ENCODE measurements at regions not wholly inside any gene's neighbourhood (a gene's known extent, or its start where the extent isn't known, plus 50 kb on each side); places are given as distances from the start of the nearest gene placed in this dataset.
"Not testable (repeated sequence)": the region's sequence is repeated elsewhere in the genome, so short reads cannot be mapped to it uniquely, and the experiment has no call there.

DNA sequence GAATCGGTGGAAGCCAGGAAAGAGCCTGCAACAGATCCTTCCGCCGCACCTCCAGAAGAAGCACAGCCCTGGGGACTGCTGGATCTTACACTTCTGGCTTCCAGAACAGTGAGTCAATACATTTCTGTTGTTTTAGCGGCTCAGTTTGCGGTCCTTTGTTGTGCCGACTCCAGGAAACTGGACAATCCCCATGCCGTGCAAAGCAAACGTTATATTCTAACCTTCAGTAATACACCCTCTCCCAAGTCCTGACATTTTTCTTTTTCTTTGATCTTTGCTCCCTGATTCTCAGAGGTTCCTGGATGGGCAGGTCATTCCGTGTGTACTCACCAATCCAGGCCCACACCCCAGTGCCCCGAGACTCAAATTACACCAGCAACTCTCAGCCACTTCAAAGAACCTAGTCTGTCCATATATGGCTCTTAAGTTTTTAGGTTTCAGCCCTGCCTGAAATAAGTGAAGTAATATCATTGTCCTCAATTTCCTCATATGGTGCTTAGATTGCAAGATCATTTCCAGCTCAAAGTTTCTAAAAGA is 387.1 kb upstream of the SGCG start:
- Mint-ChIP-seq H3K27me3 (no peaks in the 10 kb centered on the region), H3K4me1 (no peaks in the 10 kb centered on the region), H3K9me3 (no peaks in the 10 kb centered on the region), H3K27ac (no peak overlapping the region), H3K36me3 (no peaks in the 10 kb centered on the region), H3K4me3 (no peak overlapping the region)
- no peak for ATAC-seq

DNA sequence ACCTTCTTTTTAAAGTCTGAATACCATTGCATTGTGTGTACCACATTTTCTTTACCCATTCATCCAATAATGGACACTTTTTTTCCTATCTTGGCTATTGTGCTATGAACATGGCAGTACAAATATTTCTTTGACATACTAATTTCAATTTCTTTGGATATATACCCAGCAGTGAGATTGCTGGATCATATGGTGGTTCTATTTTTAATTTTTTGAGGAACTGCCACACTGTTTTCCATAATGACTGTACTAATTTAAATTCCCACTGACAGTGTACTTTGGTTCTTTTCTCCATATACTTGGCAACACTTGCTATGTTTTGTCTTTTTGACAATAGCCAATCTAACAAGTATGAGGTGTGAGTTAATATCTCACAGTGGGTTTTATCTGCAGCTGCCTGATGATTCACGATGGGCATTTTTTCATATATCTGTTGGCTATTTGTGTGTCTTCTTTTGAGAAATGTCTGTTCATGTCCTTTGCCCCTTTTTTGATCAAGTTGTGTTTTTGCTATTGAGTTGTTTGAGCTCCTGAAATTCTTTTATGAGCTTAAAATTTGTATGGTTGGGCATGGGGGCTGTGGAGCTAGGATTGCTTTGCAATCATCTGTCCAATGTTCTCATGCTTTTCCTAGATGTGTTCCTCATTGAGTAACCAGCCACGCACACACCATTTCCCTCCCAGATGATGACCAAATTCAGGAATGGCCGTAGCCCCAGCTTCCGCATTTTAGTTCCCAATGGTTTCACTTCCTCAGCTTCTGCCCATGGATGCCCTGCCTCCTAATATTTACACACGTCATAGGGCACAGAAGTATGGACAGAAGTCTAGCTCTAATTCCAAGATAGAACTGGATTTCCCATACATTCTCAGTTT is 380.0 kb upstream of the SGCG start:
- ATAC-seq, result no peak
- H3K4me3 Mint-ChIP-seq, result no peak overlapping the region
- H3K36me3 Mint-ChIP-seq, result no peaks in the 10 kb centered on the region
- no peak overlapping the region for H3K27ac Mint-ChIP-seq
- H3K27me3 Mint-ChIP-seq, result no peaks in the 10 kb centered on the region
- H3K4me1 Mint-ChIP-seq, result no peaks in the 10 kb centered on the region
- H3K9me3 Mint-ChIP-seq, result no peaks in the 10 kb centered on the region

DNA sequence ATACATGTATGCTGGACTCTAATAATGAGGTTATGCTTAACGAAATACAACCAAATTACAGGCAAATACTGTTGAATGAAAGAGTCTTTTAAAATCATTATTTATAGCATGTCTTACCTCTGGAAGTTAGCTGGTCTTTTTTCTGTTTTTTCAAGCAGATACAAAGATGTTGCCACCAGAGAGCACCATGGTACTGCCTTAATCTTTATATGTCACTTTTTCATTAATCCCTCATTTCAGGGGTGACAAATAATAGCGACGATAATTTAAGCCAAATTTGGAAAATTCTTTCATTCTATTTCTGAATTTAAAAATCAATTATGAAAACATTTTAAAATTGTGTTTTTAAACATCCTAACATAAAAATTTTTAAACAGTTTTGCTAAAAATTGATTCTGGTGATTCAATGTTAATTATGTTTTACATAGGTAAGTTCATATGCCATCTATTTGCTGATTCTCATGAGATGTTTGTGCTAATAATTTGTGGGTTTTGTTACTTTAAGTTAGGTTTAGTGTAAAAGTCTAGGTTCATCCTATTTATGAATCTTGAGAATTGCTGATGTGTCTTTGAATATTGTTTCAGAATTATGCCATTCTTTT is 379.3 kb upstream of the SGCG start:
- H3K9me3 Mint-ChIP-seq, result no peaks in the 10 kb centered on the region
- no peak overlapping the region for H3K4me3 Mint-ChIP-seq
- ATAC-seq, result no peak
- H3K27me3 Mint-ChIP-seq, result no peaks in the 10 kb centered on the region
- no peaks in the 10 kb centered on the region for H3K4me1 Mint-ChIP-seq
- no peaks in the 10 kb centered on the region for H3K36me3 Mint-ChIP-seq
- no peak overlapping the region for H3K27ac Mint-ChIP-seq

DNA sequence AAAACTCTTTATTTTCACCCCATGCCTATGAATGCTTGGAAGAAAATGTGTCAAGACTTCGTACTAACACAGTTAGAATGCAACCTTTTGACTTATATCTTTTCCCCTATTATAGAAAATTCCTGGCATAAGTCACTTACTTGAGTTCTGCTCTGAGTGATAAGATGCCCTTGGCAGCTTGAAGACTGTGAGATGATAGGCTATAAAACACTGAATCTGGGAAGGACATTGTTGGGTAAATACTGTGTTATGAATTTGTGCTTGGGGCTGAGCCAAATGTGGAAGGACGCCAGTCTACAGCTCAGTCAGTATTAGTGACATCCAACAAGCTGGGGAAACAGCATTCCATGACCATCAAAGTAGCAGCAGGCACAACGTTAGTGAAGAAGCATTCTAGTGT is 368.0 kb upstream of the SGCG start:
- ATAC-seq, result no peak
- Mint-ChIP-seq H3K9me3 (peaks cover 5% of the 10 kb centered on the region), H3K4me1 (no peaks in the 10 kb centered on the region), H3K36me3 (no peaks in the 10 kb centered on the region), H3K27me3 (no peaks in the 10 kb centered on the region), H3K27ac (no peak overlapping the region), H3K4me3 (no peak overlapping the region)

DNA sequence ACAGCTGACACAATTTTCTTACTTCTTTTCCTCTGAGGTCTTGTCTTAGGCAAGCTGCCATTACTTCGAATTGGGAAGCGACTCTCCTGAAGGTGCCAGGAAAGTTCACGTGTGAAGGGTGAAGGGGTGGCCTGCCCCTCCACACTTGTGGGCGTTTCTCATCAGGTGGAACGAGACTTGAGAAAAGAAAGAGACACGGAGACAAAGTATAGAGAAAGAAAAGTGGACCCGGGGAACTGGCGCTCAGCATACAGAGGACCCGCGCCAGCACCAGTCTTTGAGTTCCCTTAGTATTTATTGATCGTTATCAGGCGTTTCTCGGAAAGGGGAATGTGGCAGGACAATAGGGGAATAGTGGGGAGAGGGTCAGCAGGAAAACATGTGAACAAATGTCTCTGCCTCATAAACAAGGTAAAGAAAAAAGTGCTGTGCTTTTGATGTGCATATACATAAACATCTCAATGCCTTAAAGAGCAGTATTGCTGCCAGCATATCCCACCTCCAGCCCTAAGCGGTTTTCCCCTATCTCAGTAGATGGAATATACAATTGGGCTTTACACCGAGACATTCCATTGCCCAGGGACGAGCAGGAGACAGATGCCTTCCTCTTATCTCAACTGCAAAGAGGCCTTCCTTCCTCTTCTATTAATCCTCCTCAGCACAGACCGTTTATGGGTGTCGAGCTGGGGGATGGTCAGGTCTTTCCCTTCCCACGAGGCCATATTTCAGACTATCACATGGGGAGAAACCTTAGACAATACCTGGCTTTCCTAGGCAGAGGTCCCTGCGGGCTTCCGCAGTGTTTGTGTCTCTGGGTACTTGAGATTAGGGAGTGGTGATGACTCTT is 367.0 kb upstream of the SGCG start:
- H3K27me3 Mint-ChIP-seq, H3K27ac Mint-ChIP-seq, H3K4me3 Mint-ChIP-seq, H3K36me3 Mint-ChIP-seq, H3K4me1 Mint-ChIP-seq, H3K9me3 Mint-ChIP-seq, ATAC-seq: not testable (repeated sequence)

DNA sequence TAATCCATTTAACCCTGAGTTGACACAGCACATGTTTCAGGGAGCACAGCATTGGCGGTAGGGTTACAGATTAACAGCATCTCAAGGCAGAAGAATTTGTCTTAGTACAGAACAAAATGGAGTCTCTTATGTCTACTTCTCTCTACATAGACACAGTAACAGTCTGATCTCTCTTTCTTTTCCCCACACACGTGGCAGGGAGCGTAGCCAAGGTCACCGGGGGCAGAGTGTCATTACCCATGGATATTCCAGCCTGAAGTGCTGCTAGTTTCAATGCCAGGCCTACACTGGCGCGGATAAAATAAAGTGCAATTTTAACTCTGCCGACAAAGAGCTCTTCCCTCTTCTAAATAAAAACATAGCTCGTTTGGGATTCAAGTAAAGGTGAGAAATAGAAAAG is 366.3 kb upstream of the SGCG start:
- H3K4me1 Mint-ChIP-seq, H3K27me3 Mint-ChIP-seq, H3K4me3 Mint-ChIP-seq, H3K27ac Mint-ChIP-seq, H3K36me3 Mint-ChIP-seq, ATAC-seq, H3K9me3 Mint-ChIP-seq: not testable (repeated sequence)

DNA sequence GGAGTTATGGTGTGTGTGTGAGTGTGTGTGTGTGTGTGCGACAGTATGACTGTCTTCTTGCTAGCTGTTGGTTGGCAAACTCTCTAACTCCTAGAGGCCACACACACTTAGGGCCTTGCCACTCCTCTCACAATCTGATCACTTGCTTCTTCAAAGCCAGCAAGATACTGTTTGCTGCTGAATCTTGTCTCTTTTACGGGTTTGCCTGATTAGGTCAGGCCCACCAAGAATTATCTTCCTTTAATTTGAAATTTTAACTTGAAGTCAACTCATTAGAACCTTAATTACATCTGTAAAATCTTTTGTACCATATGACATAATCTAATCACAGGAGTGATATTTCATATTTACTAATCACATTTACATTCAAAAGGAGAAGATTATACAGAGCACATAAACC is 359.2 kb upstream of the SGCG start:
- H3K36me3 Mint-ChIP-seq, result no peaks in the 10 kb centered on the region
- no peak overlapping the region for H3K27ac Mint-ChIP-seq
- no peak overlapping the region for H3K4me3 Mint-ChIP-seq
- H3K9me3 Mint-ChIP-seq, result peaks cover 8% of the 10 kb centered on the region
- ATAC-seq, result no peak
- H3K27me3 Mint-ChIP-seq, result no peaks in the 10 kb centered on the region
- H3K4me1 Mint-ChIP-seq, result no peaks in the 10 kb centered on the region

DNA sequence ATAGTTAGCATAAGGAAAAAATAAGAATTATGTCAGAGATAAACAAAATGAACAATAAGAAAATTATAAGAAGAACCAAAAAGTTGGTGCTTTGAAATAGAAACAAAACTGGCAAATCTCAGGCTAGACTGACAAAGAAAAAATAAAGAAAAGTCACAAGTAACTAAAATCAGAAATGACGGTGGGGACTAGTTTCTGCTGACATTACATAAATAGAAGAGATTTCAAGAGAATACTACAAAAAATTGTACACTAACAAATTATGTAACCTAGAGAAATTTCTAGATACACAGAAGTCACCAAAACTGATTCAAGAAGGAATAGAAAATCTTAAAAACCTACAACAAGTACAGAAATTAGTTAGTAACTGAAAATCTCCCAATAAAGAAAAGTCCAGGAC is 355.6 kb upstream of the SGCG start:
- Mint-ChIP-seq H3K36me3 (no peaks in the 10 kb centered on the region), H3K4me3 (no peak overlapping the region), H3K4me1 (no peaks in the 10 kb centered on the region), H3K27ac (no peak overlapping the region), H3K9me3 (peaks cover under 1% of the 10 kb centered on the region), H3K27me3 (no peaks in the 10 kb centered on the region)
- ATAC-seq, result no peak

DNA sequence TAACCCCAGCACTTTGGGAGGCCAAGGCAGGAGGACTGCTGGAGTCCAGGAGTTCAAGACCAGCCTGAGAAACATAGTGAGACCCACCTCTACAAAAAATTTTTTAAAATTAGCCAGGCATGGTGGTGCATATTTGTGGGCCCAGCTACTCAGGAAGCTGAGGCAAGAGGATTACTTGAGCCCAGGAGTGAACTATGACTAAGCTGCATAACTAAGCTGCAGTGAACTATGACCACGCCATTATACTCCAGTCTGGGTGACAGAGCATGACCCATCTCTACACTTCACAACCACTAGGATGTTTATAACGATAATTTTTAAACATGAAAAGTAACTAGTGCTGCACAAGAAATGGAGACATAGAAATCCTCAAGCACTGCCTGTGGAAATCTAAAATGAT is 352.7 kb upstream of the SGCG start:
- H3K4me3 Mint-ChIP-seq, result no peak overlapping the region
- no peaks in the 10 kb centered on the region for H3K9me3 Mint-ChIP-seq
- H3K36me3 Mint-ChIP-seq, result no peaks in the 10 kb centered on the region
- H3K4me1 Mint-ChIP-seq, result no peaks in the 10 kb centered on the region
- H3K27ac Mint-ChIP-seq, result no peak overlapping the region
- no peaks in the 10 kb centered on the region for H3K27me3 Mint-ChIP-seq
- no peak for ATAC-seq

DNA sequence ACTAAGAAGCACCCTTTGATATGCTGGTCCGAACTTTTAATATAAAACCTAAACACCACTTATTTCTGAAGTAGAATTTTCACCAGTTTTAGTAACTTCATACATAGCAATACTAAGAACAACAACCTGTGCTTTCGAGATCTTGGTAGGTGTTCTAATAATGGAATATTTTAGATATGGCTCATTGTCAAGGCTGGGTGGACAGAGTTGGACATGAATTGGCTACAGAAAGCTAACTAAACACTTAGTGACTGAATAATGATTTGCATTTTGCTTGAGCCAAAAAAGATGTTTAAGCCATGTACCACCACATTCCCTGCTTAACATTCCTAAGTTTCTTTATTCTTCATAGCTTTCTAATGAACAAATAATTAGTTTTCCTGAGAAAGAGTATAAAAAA is 344.3 kb upstream of the SGCG start:
- Mint-ChIP-seq H3K4me1 (no peaks in the 10 kb centered on the region), H3K4me3 (no peak overlapping the region), H3K27me3 (no peaks in the 10 kb centered on the region), H3K36me3 (no peaks in the 10 kb centered on the region), H3K27ac (no peak overlapping the region), H3K9me3 (no peaks in the 10 kb centered on the region)
- ATAC-seq, result no peak

DNA sequence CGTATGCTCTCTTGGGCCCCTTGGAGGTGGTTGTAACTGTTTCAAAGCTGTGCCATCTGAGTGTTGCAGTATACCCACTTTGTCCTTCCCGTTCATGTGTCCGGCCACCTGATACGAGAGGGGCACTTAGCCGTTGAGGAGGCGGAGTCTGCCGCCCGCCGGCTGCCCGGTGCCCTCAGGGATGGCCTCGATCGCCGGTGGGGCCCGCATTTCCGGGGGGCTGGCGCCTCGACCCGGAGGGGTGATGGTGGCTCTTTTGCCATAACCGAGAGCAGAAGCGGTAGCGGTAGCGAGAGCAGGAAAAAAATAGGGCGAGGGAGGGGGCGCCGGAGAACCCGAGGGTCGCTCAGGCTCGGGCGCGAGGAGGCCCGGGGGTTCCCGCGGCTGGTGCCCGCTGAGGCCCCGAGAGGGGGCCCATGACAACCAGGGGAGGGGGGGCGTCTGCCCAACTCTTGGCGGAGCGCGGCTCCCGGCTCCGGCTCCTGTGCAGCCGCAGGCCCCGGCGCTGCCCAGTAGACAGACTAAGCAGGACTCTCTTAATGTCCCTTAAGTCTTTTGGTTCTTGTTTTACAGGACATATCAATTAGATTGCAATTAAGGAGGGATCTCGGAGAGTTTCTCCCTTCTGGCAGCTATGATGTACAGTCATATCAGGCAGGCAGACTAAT is 342.7 kb upstream of the SGCG start:
- Mint-ChIP-seq H3K27me3 (no peaks in the 10 kb centered on the region), H3K9me3 (no peaks in the 10 kb centered on the region), H3K4me1 (no peaks in the 10 kb centered on the region), H3K27ac (no peak overlapping the region), H3K36me3 (no peaks in the 10 kb centered on the region), H3K4me3 (no peak overlapping the region)
- peak; percentile 27 for ATAC-seq

DNA sequence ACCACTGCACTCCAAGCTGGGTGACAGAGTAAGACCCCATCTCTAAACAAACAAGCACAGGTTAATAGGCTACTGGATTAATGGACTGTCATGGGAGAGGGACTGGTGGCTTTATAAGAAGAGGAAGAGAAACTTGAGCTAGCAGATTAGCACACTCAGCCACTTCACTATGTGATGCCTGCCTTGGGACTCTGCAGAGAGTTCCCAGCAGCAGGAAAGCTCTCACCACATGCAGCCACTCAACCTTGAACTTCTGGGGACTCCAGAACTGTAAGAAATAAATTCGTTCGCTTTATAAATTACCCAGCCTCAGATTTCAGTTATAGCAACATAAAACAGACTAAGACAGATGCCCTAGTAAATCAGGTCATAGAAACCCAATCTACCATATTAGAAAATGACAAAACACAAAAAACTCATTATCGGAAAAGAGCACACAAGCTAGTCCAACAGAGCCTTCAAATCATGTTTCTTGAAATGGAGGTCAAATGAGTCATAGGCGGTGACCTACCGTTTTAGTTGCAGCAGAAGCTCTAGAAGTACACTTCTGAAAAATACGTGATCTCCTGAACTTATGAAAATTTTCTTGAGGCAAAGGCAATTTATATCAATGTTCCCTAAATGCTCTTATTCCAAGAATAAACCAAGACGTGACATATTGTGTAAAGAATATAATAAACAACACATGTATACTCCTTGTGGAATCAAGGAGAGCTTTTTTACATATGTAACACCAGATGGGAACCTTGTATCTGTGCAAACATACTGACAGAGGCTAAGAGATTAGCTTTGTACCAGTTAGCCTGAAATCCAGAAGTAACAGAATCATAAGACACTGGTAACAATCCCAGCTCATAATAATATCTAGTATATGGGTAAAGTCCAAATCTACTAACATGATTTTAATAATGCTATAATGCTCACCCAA is 340.9 kb upstream of the SGCG start:
- H3K4me3 Mint-ChIP-seq, result no peak overlapping the region
- H3K9me3 Mint-ChIP-seq, result peaks cover 3% of the 10 kb centered on the region
- ATAC-seq, result no peak
- no peaks in the 10 kb centered on the region for H3K4me1 Mint-ChIP-seq
- H3K36me3 Mint-ChIP-seq, result no peaks in the 10 kb centered on the region
- H3K27ac Mint-ChIP-seq, result no peak overlapping the region
- H3K27me3 Mint-ChIP-seq, result no peaks in the 10 kb centered on the region

DNA sequence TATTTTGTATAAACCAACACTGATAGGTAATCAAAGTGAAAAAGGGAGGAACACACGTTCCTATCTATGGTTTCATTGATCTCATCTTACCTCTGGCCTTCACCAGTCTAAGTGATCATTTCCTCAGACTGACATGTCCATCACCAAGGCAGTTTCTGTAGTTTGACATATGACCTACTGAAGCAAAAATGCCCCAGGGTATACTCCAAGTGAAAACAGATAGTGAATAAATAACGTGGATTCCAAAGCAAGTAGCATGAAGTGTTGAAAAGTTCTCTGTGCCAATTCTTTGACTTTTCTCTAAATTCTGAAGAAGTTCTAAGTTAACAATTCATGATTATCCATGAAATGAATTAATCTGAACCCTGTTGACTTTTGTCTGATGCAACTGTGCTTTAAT is 334.2 kb upstream of the SGCG start:
- Mint-ChIP-seq H3K4me1 (no peaks in the 10 kb centered on the region), H3K36me3 (no peaks in the 10 kb centered on the region), H3K27ac (no peak overlapping the region), H3K9me3 (peaks cover 3% of the 10 kb centered on the region), H3K4me3 (no peak overlapping the region), H3K27me3 (no peaks in the 10 kb centered on the region)
- ATAC-seq, result no peak

DNA sequence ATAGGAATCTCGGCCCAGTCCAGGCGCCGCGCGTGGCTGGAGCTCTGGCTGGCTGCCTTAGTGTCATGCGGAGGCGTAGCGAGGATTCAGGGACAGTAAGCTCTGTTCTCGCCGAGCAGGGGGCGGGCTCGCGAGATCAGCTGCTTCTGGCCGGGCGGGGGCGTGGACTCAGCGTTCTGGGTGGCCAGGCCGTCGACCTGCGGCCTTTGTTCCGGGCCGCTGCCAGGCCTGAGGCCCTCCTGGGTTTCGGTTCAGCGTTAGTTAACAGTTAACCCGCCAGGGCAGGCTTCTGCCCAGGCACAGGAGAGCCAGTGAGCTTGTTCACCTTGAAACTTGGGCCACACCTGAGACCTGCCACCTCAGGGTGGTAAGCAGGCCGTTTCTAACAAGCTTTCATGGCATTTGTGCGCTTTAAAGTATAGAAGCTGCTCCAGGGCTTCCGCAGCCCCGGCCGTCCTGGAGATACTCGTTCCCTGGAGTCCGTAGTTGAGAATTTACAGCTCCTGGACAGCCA is 332.2 kb upstream of the SGCG start:
- H3K27me3 Mint-ChIP-seq, result no peaks in the 10 kb centered on the region
- H3K4me3 Mint-ChIP-seq, result no peak overlapping the region
- no peaks in the 10 kb centered on the region for H3K4me1 Mint-ChIP-seq
- no peak overlapping the region for H3K27ac Mint-ChIP-seq
- ATAC-seq, result no peak
- no peaks in the 10 kb centered on the region for H3K36me3 Mint-ChIP-seq
- peaks cover 1% of the 10 kb centered on the region for H3K9me3 Mint-ChIP-seq
